CD4-positive, alpha-beta T cell treated with Interleukin-15 for 4 hours (primary cell): ENCODE measurements at regions not wholly inside any gene's neighbourhood (a gene's known extent, or its start where the extent isn't known, plus 50 kb on each side); places are given as distances from the start of the nearest gene placed in this dataset.
"Not testable (repeated sequence)": the region's sequence is repeated elsewhere in the genome, so short reads cannot be mapped to it uniquely, and the experiment has no call there.

Experiments used
- DNase-seq: peaks from one replicate; pipeline ENCODE4 v3.0.0-alpha.2; 2020; ENCODE audit warnings: low spot score

GRCh38 chr7:38331853-38332595, 58.6 kb upstream of the TARP start:
- DNase-seq: not testable (repeated sequence)

GRCh38 chr7:38330861-38331621, 57.6 kb upstream of the TARP start:
- DNase-seq: peak; percentile 34

GRCh38 chr7:38330039-38330438, 56.6 kb upstream of the TARP start:
- peak; percentile 37 for DNase-seq

- DNase-seq: no peak
Measured at GRCh38 chr7:38329340-38329739, 55.9 kb upstream of the TARP start.

- DNase-seq: no peak
Measured at GRCh38 chr7:38328814-38329213, 55.4 kb upstream of the TARP start.

- DNase-seq: no peak
Measured at GRCh38 chr7:38327637-38328036, 54.2 kb upstream of the TARP start.
